Neural progenitor cell (in vitro differentiated cells): ENCODE measurements at regions not wholly inside any gene's neighbourhood (a gene's known extent, or its start where the extent isn't known, plus 50 kb on each side); places are given as distances from the start of the nearest gene placed in this dataset.

ENCODE experiments used
- DNase-seq: peaks from one replicate; pipeline ENCODE4 v3.0.0-alpha.2; 2016; ENCODE audit warnings: low spot score
- H2AFZ ChIP-seq: fragments of 200-600 bp; sonication (generic); replicated peaks from 2 replicates; pipeline ENCODE4 v1.6.1; 2016; ENCODE audit warnings: antibody characterized with exemption
- H3F3A ChIP-seq: fragments of 200-600 bp; sonication (generic); 2 replicates; pipeline ENCODE4 v1.6.1; 2016; ENCODE audit warnings: antibody characterized with exemption, low read depth
- H3K27ac ChIP-seq: fragments of 200-600 bp; sonication (generic); 2 replicates; pipeline ENCODE4 v1.5.1; 2016; ENCODE audit warnings: mild to moderate bottlenecking
- H3K27me3 ChIP-seq: fragments of 200-600 bp; sonication (generic); 2 replicates; pipeline ENCODE4 v1.6.1; 2016; ENCODE audit warnings: mild to moderate bottlenecking, moderate library complexity
- H3K36me3 ChIP-seq: fragments of 200-600 bp; sonication (generic); 2 replicates; pipeline ENCODE4 v1.5.1; 2016
- H3K4me1 ChIP-seq: fragments of 200-600 bp; sonication (generic); 2 replicates; pipeline ENCODE4 v1.6.1; 2016; ENCODE audit warnings: mixed run types
- H3K4me2 ChIP-seq: fragments of 200-600 bp; sonication (generic); 2 replicates; pipeline ENCODE4 v1.6.1; 2016
- H3K4me3 ChIP-seq: fragments of 200-600 bp; sonication (generic); 2 replicates; pipeline ENCODE4 v1.5.1; 2016
- H3K79me2 ChIP-seq: fragments of 200-600 bp; sonication (generic); 2 replicates; pipeline ENCODE4 v1.6.1; 2016; ENCODE audit warnings: low read depth
- H3K9ac ChIP-seq: fragments of 200-600 bp; sonication (generic); 2 replicates; pipeline ENCODE4 v1.6.1; 2016
- H3K9me3 ChIP-seq: fragments of 200-600 bp; sonication (generic); 2 replicates; pipeline ENCODE4 v1.5.1; 2016; ENCODE audit warnings: low read depth
- H4K20me1 ChIP-seq: fragments of 200-600 bp; sonication (generic); 2 replicates; pipeline ENCODE4 v1.6.1; 2016; ENCODE audit warnings: low read depth
- H3K27ac Mint-ChIP-seq: 3 replicates; pipeline ENCODE4 v1.8.0; 2021; ENCODE audit warnings: mixed read lengths
- H3K27me3 Mint-ChIP-seq: 2 replicates; pipeline ENCODE4 v1.8.0; 2022; ENCODE audit warnings: low read depth, mild to moderate bottlenecking, inconsistent platforms, moderate library complexity, mixed read lengths; ENCODE audit not compliant: insufficient read depth
- H3K36me3 Mint-ChIP-seq: 3 replicates; pipeline ENCODE4 v1.8.0; 2021; ENCODE audit warnings: mixed read lengths
- H3K4me1 Mint-ChIP-seq: 3 replicates; pipeline ENCODE4 v1.8.0; 2021; ENCODE audit warnings: mixed read lengths
- H3K4me3 Mint-ChIP-seq: 3 replicates; pipeline ENCODE4 v1.8.0; 2021; ENCODE audit warnings: mild to moderate bottlenecking, moderate library complexity, mixed read lengths
- H3K9me3 Mint-ChIP-seq: 3 replicates; pipeline ENCODE4 v1.8.0; 2020; ENCODE audit warnings: mixed read lengths
- CTCF ChIP-seq: fragments of 200-600 bp; sonication (generic); IDR thresholded peaks from 2 replicates; pipeline ENCODE4 v1.5.1; 2017; ENCODE audit warnings: antibody characterized with exemption, mild to moderate bottlenecking
- EZH2 ChIP-seq: fragments of 200-600 bp; sonication (generic); IDR thresholded peaks from 2 replicates; pipeline ENCODE4 v1.6.1; 2017; ENCODE audit warnings: antibody characterized with exemption, mild to moderate bottlenecking, moderate library complexity
- EZH2phosphoT487 ChIP-seq: fragments of 200-600 bp; sonication (generic); IDR thresholded peaks from 2 replicates; pipeline ENCODE4 v1.6.1; 2017; ENCODE audit warnings: antibody characterized with exemption

GRCh38 chrX:13901354-13901753 is 84.5 kb upstream of the GPM6B start:
- Histone ChIP-seq H3K9ac (no peak overlapping the region), H3K79me2 (peaks cover 4% of the 10 kb centered on the region), H3K27me3 (no peaks in the 10 kb centered on the region), H3K4me1 (peaks cover 9% of the 10 kb centered on the region), H3K27ac (no peak overlapping the region), H3K9me3 (no peaks in the 10 kb centered on the region), H3K36me3 (no peaks in the 10 kb centered on the region), H3K4me3 (no peak overlapping the region), H3F3A (peaks cover 3% of the 10 kb centered on the region), H4K20me1 (no peaks in the 10 kb centered on the region), H3K4me2 (no peak overlapping the region), H2AFZ (no peak overlapping the region)
- Mint-ChIP-seq H3K36me3 (peaks cover 37% of the 10 kb centered on the region), H3K9me3 (peaks cover 20% of the 10 kb centered on the region), H3K4me3 (no peak overlapping the region), H3K4me1 (peaks cover 15% of the 10 kb centered on the region), H3K27ac (no peak overlapping the region), H3K27me3 (no peaks in the 10 kb centered on the region)
- no peak for DNase-seq
- TF ChIP-seq CTCF = no peak

GRCh38 chrX:13900351-13900750 is 83.5 kb upstream of the GPM6B start:
- H3K79me2 ChIP-seq = peaks cover 4% of the 10 kb centered on the region
- peaks cover under 1% of the 10 kb centered on the region for H3K4me1 ChIP-seq
- Mint-ChIP-seq H3K4me3 (no peak overlapping the region), H3K27ac (no peak overlapping the region), H3K36me3 (peaks cover 34% of the 10 kb centered on the region), H3K4me1 (peaks cover 15% of the 10 kb centered on the region), H3K9me3 (peaks cover 20% of the 10 kb centered on the region), H3K27me3 (no peaks in the 10 kb centered on the region)
- H3K9me3 ChIP-seq = no peaks in the 10 kb centered on the region
- no peaks in the 10 kb centered on the region for H3F3A ChIP-seq
- no peak overlapping the region for H3K9ac ChIP-seq
- TF ChIP-seq CTCF = no peak
- TF ChIP-seq EZH2 = no peak
- no peak for TF ChIP-seq EZH2phosphoT487
- H3K27ac ChIP-seq = no peak overlapping the region
- H4K20me1 ChIP-seq = no peaks in the 10 kb centered on the region
- no peak overlapping the region for H2AFZ ChIP-seq
- H3K4me3 ChIP-seq = no peak overlapping the region
- no peaks in the 10 kb centered on the region for H3K36me3 ChIP-seq
- no peak overlapping the region for H3K4me2 ChIP-seq
- no peaks in the 10 kb centered on the region for H3K27me3 ChIP-seq
- DNase-seq = no peak

- Mint-ChIP-seq H3K27me3 (no peaks in the 10 kb centered on the region), H3K4me1 (peaks cover 15% of the 10 kb centered on the region), H3K36me3 (peaks cover 33% of the 10 kb centered on the region), H3K9me3 (peaks cover 20% of the 10 kb centered on the region), H3K27ac (no peak overlapping the region), H3K4me3 (no peak overlapping the region)
- Histone ChIP-seq H3F3A (no peaks in the 10 kb centered on the region), H2AFZ (no peak overlapping the region), H3K4me3 (no peak overlapping the region), H3K4me1 (peaks cover 4% of the 10 kb centered on the region), H3K9ac (no peak overlapping the region), H3K27ac (no peak overlapping the region), H3K4me2 (no peak overlapping the region), H3K36me3 (no peaks in the 10 kb centered on the region), H4K20me1 (no peaks in the 10 kb centered on the region), H3K27me3 (no peaks in the 10 kb centered on the region), H3K9me3 (no peaks in the 10 kb centered on the region), H3K79me2 (peaks cover 10% of the 10 kb centered on the region)
- TF ChIP-seq EZH2 (no peak), CTCF (no peak), EZH2phosphoT487 (no peak)
- no peak for DNase-seq
Measured at GRCh38 chrX:13899607-13900006, 82.7 kb upstream of the GPM6B start.

- Histone ChIP-seq H3K79me2 (peaks cover 12% of the 10 kb centered on the region), H3K27me3 (no peaks in the 10 kb centered on the region), H4K20me1 (no peaks in the 10 kb centered on the region), H3K27ac (no peak overlapping the region), H2AFZ (no peak overlapping the region), H3K4me3 (no peak overlapping the region), H3F3A (no peaks in the 10 kb centered on the region), H3K9ac (no peak overlapping the region), H3K9me3 (no peaks in the 10 kb centered on the region), H3K4me2 (no peak overlapping the region), H3K36me3 (no peaks in the 10 kb centered on the region), H3K4me1 (peaks cover 4% of the 10 kb centered on the region)
- DNase-seq = no peak
- Mint-ChIP-seq H3K4me3 (no peak overlapping the region), H3K4me1 (peaks cover 13% of the 10 kb centered on the region), H3K9me3 (peaks cover 13% of the 10 kb centered on the region), H3K36me3 (peaks cover 28% of the 10 kb centered on the region), H3K27ac (no peak overlapping the region), H3K27me3 (no peaks in the 10 kb centered on the region)
- TF ChIP-seq CTCF (no peak), EZH2phosphoT487 (no peak)
Measured at GRCh38 chrX:13898603-13899002, 81.7 kb upstream of the GPM6B start.
